GM21786 (cell line): ENCODE measurements at regions not wholly inside any gene's neighbourhood (a gene's known extent, or its start where the extent isn't known, plus 50 kb on each side); places are given as distances from the start of the nearest gene placed in this dataset.
"Not testable (repeated sequence)": the region's sequence is repeated elsewhere in the genome, so short reads cannot be mapped to it uniquely, and the experiment has no call there.

Experiments
- ATAC-seq: cut with Tn5 transposase; IDR thresholded peaks from one replicate; pipeline ENCODE4 v1.9.1; 2021; ENCODE audit not compliant: unreplicated experiment

DNA sequence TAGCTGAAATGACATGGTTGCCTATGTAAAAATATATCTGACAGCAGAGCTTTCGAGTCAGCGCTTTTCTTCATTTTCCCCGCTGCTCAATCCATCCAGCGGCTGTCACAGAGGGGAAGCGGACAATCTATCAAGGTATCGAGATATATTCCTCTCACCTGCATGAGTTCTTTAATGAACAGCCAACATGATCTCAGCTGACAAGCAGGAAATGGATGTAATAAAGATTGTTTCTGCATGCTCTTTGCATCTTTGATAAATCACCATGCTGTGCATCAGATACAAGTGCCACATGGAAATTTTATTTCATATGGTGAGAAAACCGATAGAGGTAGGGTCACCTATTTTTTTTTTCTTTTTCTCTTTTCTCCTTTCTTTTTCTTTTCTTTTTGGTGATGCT is 602.3 kb upstream of the MMS22L start:
- no peak for ATAC-seq

DNA sequence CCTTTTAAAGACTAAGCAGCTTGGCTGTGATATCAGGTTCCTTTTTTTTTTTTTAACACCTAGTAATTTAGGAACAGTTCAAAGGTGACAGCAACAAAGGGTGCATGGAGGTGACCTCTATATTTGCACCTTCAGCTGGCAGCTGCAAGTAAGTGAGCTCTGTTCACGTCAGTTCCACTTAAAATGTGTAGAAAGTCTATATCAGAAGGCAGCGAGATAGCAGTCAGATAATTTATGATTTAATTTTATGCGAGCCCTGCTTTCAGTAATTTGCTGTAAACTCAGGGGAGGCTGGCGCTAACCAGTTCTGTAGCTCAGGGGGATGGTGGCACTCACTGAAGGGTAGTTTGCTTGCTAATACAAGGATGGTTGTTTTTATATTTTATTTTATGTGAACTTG is 602.8 kb upstream of the MMS22L start:
- ATAC-seq, result no peak

DNA sequence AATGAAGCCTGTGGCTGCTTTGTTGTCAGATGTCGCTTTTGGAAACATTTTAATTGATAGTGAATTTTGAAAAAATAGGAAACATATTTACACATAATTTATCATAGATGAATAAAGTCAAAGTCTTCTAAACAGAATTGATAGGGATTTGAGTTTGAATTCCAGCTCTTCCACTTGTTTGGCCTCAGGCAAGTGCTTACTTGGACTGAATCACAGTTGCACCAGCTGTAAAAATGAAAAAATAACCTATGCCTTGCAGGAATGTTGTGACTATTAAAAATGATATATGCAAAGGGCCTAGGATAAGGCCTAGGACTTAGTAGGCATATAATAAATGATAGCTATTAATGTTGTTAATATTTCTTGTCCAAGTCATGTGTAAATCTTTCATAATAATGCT is 618.5 kb upstream of the MMS22L start:
- no peak for ATAC-seq

DNA sequence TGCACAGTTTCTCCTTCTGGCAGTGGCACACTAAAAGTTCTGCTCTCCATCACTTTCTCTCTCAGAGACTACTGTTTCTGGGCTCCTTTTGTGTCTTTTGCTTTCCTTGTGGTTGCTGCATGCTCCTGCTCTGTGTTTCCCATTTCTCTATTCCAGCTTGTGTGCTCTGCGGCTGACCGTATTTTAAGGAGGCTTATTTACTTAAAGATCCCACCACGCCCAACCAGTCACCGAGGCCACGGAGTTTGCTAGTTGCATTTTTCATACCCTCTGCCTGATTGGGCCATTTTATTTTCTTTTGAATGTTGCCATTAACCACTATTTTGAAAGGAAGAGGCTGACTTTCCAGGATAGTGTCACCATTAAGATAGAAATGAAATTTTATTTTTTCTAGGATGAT is 626.4 kb upstream of the MMS22L start:
- no peak for ATAC-seq

DNA sequence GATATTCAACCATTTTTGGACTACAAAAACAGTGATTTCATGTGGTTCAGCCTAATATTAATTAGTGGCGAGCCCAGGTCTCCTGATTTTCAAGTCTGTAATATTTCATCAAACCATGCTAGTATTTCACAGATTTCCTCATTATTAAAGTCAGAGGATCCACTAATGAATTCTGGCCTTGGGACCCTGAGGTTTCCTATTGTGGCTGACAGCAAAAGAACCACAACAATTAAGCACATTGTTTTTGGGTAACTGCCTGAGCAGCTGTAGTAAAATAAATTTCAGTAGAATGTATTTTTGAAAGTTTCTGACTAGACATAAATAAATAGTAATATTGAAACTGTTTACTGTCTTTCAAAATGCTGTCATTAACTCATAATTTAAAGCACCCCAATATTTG is 630.7 kb upstream of the MMS22L start:
- ATAC-seq, result no peak

- no peak for ATAC-seq
These were observed 631.9 kb upstream of the MMS22L start for GRCh38 chr6:97914912-97915311.

- no peak for ATAC-seq
These were observed 632.5 kb upstream of the MMS22L start for GRCh38 chr6:97915537-97915936.

DNA sequence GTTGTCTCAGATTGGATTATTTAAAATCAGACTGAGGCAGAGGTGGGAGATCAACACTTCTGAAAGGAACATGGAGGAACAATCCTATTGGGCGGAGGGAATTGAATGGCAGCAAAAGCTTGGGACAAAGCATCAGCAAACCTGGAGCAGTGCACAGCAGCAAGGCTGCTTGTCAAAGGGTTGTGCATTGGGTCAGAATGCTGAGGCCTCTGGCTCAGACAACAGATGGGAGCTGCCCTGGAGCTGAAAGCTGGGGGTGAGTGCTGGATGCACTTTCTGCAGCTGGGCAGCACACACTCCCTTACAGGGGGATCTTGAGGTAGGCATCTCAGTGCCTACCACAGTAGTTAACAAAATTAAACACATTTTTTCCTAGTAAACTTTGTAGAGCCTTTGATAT is 634.4 kb upstream of the MMS22L start:
- ATAC-seq, result no peak

- ATAC-seq, result no peak
These were observed 636.0 kb upstream of the MMS22L start for GRCh38 chr6:97919046-97919445.

GRCh38 chr6:97919631-97920030 is 636.6 kb upstream of the MMS22L start:
- ATAC-seq, result no peak

DNA sequence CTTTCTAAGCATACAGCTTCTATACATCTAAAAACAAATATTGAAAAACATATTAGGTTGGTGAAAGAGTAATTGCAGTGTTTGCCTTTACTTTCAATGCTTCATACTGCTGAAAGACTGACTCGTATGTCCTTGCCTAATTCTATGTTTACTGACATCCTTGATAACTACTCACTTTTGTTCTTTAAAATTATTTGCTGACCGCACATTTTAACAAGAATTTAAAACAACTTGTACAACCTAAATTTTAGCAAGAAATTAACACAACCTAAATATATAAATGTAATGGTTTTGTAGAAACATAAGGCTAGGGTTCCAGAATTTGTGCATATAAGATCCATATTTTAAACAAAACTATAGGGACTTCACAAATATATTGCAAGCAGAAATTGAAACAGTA is 640.2 kb upstream of the MMS22L start:
- no peak for ATAC-seq

DNA sequence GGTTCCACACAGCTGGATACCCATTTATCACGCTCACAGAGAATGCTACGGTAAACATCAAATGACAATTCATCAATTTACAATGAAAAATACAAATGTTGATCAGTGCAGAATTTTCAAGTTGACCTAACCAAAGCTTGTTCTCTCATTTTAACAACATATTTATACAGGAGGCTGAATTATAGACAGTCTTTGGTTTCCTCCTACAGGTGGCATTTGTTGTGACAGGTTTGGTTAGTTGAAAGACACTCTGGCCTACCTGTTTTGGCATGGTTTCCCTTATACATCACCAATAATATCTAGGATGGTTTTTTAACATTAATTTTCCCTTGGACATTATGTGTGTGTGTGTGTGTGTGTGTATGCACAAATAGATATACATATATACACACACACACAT is 642.5 kb upstream of the MMS22L start:
- ATAC-seq, result no peak

- no peak for ATAC-seq
These were observed 656.6 kb upstream of the MMS22L start for GRCh38 chr6:97939440-97940168.

- no peak for ATAC-seq
These were observed 664.8 kb upstream of the MMS22L start for GRCh38 chr6:97947841-97948240.

DNA sequence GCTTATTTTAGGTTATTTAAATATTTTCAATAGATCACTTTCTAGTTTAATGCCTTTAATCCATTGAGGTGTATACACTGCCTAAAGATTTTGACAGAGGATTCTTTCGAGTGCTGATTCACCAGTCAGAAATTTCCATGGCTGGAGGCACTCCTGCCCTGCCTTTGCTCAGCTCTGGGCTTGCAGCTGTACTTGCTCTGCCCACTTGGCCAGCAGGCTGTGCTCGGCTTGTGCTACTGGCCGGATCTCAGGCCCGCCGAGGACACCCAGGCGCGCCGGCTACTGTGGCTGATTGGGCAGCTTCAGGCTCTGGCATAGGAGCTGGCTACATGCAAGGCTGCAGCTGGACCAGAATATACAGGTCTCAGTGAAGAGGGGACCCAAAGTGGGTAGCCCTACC is 675.1 kb upstream of the MMS22L start:
- ATAC-seq, result no peak

DNA sequence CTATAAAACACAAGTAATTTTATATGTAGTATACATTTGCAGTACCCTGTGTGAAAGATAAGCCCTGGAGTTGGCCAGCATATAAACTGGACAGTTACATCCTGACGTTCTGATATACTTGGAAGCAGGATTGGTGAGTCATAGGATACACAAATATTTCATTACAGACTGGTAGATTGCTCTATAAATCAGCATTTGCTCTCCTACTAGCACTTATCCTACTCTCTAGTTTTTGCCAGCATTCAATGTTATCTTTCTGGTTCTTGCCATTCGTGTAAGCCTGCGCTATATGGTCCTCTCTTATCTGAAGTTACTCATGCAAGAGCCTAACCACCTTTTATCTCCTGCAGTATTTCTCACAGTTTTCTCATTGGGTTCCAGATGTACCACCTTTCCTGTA is 680.2 kb upstream of the MMS22L start:
- ATAC-seq, result no peak

DNA sequence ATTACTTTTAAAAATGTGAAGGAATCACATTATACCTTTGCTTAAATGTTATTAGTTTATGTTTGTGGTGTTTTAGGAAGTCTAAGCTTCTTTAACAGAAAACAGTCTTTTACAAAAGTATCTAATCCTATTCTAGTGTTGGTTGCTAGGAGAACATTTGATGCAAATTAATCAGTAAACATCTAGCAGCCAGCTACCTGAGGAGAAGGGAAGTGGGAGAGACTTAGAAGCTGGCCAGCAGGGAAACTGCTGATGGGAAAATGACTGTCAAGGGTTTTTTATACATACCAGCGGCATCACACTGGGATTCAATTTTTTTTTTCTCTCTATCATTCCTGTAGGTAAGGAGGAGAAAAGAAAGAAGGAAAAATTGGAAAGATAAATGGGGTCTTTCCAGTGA is 686.0 kb upstream of the MMS22L start:
- ATAC-seq, result no peak

DNA sequence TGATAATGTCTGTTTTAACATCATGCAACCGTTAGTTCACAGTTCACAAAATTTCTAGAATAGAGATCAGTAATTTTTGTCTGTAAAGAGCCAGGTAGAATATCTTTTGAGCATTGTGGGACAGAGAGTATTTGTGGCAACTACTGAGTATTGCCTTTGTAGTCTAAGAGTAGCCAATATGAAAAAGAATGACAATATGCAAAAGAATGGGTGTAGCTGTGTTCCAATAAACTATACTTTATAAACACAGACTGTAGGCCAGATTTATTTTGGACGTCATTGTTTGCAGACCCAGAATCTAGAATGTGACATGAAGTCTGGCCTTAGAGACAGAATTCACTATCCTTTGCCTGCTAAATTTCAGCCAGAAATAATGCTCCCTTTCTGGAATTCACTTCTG is 694.1 kb upstream of the MMS22L start:
- ATAC-seq, result no peak

GRCh38 chr6:97978855-97979271 is 695.8 kb upstream of the MMS22L start:
- no peak for ATAC-seq

- not testable (repeated sequence) for ATAC-seq
These were observed 696.3 kb upstream of the MMS22L start for GRCh38 chr6:97979285-97979684.

GRCh38 chr6:97989451-97989850 is 706.4 kb upstream of the MMS22L start:
- no peak for ATAC-seq

DNA sequence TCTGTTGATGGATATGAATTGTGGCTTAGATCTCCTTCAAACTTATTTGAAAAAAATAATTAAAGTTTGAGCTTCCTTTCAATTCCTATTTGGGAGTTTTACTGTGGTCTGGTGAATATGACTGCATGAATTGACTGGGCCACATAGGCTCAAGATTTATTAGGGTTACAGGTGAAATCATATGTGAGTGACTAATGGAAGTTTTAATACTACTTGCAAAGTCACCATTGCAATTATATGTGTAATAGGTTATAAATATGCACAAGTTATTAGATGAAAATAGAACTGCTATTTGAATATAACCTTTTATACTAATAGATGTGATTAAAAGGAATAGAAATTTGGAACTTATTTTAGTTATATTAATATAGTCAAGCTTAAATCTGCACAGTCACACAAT is 712.1 kb upstream of the MMS22L start:
- no peak for ATAC-seq

- no peak for ATAC-seq
These were observed 719.7 kb upstream of the MMS22L start for GRCh38 chr6:98002678-98003077.
